Kidney (tissue), 13 donors: ENCODE measurements at regions not wholly inside any gene's neighbourhood (a gene's known extent, or its start where the extent isn't known, plus 50 kb on each side); places are given as distances from the start of the nearest gene placed in this dataset.

Source experiments
- DNase-seq, 5 donors: peaks; one replicate each; pipeline ENCODE4 v3.0.0-alpha.2; 2013 to 2020
- FAIRE-seq: peaks from 2 replicates; lab custom pipeline; 2012; peaks lifted over from hg19 to GRCh38; lab: Jason Lieb, UNC
- H3K27ac ChIP-seq, 2 donors: one replicate each; pipeline ENCODE4 v1.7.0; 2013; ENCODE audit warnings: low read depth in 2 of 2, low read length in 2 of 2, inconsistent platforms in 1 of 2
- H3K27me3 ChIP-seq: one replicate; pipeline ENCODE4 v1.7.1; 2013; ENCODE audit warnings: low read length, inconsistent platforms; ENCODE audit not compliant: control insufficient read depth, insufficient read depth
- H3K36me3 ChIP-seq, 3 donors: one replicate each; pipeline versions ENCODE4 v1.7.0 to v1.7.1; 2013; ENCODE audit warnings: low read length in 3 of 3, control low read depth in 1 of 3, inconsistent platforms in 1 of 3; ENCODE audit not compliant: insufficient read depth in 3 of 3, control insufficient read depth in 2 of 3
- H3K4me1 ChIP-seq, 3 donors: one replicate each; pipeline versions ENCODE4 v1.7.0 to v1.7.1; 2013; ENCODE audit warnings: low read length in 3 of 3, inconsistent platforms in 1 of 3, low read depth in 1 of 3; ENCODE audit not compliant: control insufficient read depth in 2 of 3, insufficient read depth in 2 of 3
- H3K4me3 ChIP-seq, 3 donors: one replicate each; pipeline versions ENCODE4 v1.7.0 to v1.8.1; 2013; ENCODE audit warnings: low read length in 3 of 3, control low read depth in 1 of 3, inconsistent platforms in 1 of 3
- H3K9ac ChIP-seq, 3 donors: one replicate each; pipeline versions ENCODE4 v1.7.0 to v1.7.1; 2013; ENCODE audit warnings: low read length in 3 of 3, control low read depth in 1 of 3, inconsistent platforms in 1 of 3
- H3K9me3 ChIP-seq, 3 donors: one replicate each; pipeline versions ENCODE4 v1.7.0 to v1.7.1; 2013; ENCODE audit warnings: low read length in 3 of 3, control low read depth in 1 of 3, inconsistent platforms in 1 of 3; ENCODE audit not compliant: control insufficient read depth in 2 of 3, insufficient read depth in 1 of 3
- intact Hi-C: fragments of 100-400 bp; cut with DNase I; formaldehyde crosslinking; loops from one replicate; pipeline ENCODE4 v1.11.1; 2022
- TF ChIP-seq, protein P1 (sequence below): IDR thresholded peaks from 3 replicates; pipeline ENCODE4 v1.5.1; 2012; ENCODE audit warnings: mild to moderate bottlenecking, moderate library complexity, borderline replicate concordance; ENCODE audit not compliant: insufficient read depth; ENCODE audit errors: extremely low read depth
- donor health status: control.
- donor health status: control.
- donor health status: control.
- donor health status: control.
- donor health status: control.
- donor health status: DM: yes; HTN: yes; CAD: no.
- donor health status: Normal renal cell carcinoma (clear cell type).

DNA sequence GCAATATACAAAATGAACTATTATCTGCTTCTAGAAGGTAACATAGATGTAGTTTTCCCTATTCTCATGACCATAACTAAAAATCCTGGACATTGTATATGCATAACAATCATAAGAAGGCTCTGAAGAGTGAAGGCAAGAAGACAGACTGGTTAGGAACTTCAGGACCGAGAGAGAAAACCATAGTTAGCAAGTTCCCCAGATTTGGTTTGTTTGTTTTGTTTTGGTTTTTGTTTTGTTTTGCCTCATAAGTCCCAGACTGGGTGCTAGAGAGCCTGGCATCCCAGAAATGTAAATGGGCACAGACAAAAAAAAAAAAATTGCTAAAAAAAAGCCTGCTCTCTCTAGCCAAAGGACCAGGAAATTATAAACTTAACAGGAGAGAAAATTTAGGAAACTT lies 192.2 kb upstream of the FBXO11 start:
- H3K4me3 ChIP-seq: no peak overlapping the region
- H3K4me1 ChIP-seq: no peaks in the 10 kb centered on the region
- DNase-seq (no peak), FAIRE-seq (no peak)
- H3K9ac ChIP-seq: no peak overlapping the region
- intact Hi-C loops: no loop called here
- no peak overlapping the region for H3K27ac ChIP-seq
- peaks cover 0 to 4% (median 0%) of the 10 kb centered on the region in 3 donors for H3K9me3 ChIP-seq
- TF ChIP-seq, protein P1, sequence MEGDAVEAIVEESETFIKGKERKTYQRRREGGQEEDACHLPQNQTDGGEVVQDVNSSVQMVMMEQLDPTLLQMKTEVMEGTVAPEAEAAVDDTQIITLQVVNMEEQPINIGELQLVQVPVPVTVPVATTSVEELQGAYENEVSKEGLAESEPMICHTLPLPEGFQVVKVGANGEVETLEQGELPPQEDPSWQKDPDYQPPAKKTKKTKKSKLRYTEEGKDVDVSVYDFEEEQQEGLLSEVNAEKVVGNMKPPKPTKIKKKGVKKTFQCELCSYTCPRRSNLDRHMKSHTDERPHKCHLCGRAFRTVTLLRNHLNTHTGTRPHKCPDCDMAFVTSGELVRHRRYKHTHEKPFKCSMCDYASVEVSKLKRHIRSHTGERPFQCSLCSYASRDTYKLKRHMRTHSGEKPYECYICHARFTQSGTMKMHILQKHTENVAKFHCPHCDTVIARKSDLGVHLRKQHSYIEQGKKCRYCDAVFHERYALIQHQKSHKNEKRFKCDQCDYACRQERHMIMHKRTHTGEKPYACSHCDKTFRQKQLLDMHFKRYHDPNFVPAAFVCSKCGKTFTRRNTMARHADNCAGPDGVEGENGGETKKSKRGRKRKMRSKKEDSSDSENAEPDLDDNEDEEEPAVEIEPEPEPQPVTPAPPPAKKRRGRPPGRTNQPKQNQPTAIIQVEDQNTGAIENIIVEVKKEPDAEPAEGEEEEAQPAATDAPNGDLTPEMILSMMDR: no peak
- no peaks in the 10 kb centered on the region for H3K36me3 ChIP-seq
- no peaks in the 10 kb centered on the region for H3K27me3 ChIP-seq

DNA sequence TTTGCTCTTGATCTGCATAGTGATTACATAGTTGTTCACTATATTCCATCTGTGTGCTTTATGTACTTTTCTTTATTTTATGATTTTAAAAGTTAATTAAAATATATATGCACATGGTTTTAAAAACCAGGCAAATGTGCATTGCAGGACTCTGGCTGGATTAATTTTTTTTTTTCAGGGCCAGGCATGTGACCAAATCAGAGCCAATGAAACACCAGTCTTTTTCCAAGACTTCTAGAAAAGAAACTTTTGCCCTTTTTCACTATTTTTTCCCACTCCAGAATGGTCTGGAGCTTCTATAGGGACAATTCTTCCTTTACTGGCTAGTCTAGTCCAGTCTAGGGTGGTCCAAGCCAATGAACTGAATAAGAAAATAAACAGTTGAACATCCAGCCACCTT lies 198.1 kb upstream of the FBXO11 start:
- Histone ChIP-seq H3K27me3 (no peaks in the 10 kb centered on the region), H3K4me1 (peaks cover 0 to 10% (median 7%) of the 10 kb centered on the region in 3 donors), H3K4me3 (no peak overlapping the region), H3K9ac (no peak overlapping the region), H3K36me3 (no peaks in the 10 kb centered on the region), H3K27ac (no peak overlapping the region), H3K9me3 (peaks cover 0 to 4% (median 0%) of the 10 kb centered on the region in 3 donors)
- DNase-seq: no peak
- no peak for FAIRE-seq
- TF ChIP-seq, protein P1: no peak
- intact Hi-C loops: loop anchor here (10.0 kb wide), 2 partner anchors 250 to 320 kb away; no protein-coding TSS in a partner anchor

DNA sequence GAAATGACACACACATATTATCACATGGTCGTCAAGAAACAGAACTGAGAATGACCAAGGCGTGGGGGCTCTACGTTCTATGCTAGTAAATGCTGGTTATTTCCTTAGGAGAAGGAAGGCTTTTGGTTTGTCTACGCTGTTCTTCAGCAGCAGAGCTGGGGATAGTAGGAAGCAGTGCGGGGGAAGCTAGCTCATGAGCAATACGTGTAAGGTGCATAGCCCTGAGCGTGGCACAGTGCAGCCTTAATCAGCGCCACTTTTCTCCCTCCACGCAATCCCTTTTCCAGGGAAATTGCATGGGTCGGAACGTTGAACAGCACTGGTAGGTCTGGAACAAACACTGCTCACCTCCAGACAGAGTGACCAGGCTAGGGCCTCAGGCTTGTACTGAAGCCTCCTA lies 199.6 kb upstream of the FBXO11 start:
- Histone ChIP-seq H3K4me3 (peak overlapping the region in 1 of 3 donors; percentile 43), H3K4me1 (peaks cover 0 to 10% (median 7%) of the 10 kb centered on the region in 3 donors), H3K27ac (no peak overlapping the region), H3K27me3 (no peaks in the 10 kb centered on the region), H3K9ac (no peak overlapping the region), H3K9me3 (no peaks in the 10 kb centered on the region), H3K36me3 (no peaks in the 10 kb centered on the region)
- TF ChIP-seq, protein P1: no peak
- intact Hi-C loops: loop anchor here (10.0 kb wide), 2 partner anchors 251 to 319 kb away; no protein-coding TSS in a partner anchor
- FAIRE-seq (no peak), DNase-seq (peak in 1 of 5 donors; percentile 40)
